Retinal pigment epithelial cell (primary cell): ENCODE measurements at regions not wholly inside any gene's neighbourhood (a gene's known extent, or its start where the extent isn't known, plus 50 kb on each side); places are given as distances from the start of the nearest gene placed in this dataset.

Source experiments
- DNase-seq: peaks from one replicate; pipeline ENCODE4 v3.0.0-alpha.2; 2010; ENCODE audit warnings: low read depth
- H3K4me3 ChIP-seq: 2 replicates; pipeline ENCODE4 v1.5.1; 2011; ENCODE audit warnings: mild to moderate bottlenecking, low read length, control low read depth, moderate library complexity
- TF ChIP-seq, protein P1 (sequence below): conservative IDR thresholded peaks from 2 replicates; pipeline ENCODE4 v1.5.1; 2011; ENCODE audit warnings: low read depth, low read length, control low read depth, inconsistent platforms

- H3K4me3 ChIP-seq = no peak overlapping the region
- peak; percentile 72 for DNase-seq
- TF ChIP-seq, protein P1, sequence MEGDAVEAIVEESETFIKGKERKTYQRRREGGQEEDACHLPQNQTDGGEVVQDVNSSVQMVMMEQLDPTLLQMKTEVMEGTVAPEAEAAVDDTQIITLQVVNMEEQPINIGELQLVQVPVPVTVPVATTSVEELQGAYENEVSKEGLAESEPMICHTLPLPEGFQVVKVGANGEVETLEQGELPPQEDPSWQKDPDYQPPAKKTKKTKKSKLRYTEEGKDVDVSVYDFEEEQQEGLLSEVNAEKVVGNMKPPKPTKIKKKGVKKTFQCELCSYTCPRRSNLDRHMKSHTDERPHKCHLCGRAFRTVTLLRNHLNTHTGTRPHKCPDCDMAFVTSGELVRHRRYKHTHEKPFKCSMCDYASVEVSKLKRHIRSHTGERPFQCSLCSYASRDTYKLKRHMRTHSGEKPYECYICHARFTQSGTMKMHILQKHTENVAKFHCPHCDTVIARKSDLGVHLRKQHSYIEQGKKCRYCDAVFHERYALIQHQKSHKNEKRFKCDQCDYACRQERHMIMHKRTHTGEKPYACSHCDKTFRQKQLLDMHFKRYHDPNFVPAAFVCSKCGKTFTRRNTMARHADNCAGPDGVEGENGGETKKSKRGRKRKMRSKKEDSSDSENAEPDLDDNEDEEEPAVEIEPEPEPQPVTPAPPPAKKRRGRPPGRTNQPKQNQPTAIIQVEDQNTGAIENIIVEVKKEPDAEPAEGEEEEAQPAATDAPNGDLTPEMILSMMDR = no peak
Measured at GRCh38 chr10:111836571-111836970, 347.0 kb downstream of the GPAM start.

GRCh38 chr10:111837086-111837485 is 346.5 kb downstream of the GPAM start:
- TF ChIP-seq, protein P1 = no peak
- no peak overlapping the region for H3K4me3 ChIP-seq
- no peak for DNase-seq

DNA sequence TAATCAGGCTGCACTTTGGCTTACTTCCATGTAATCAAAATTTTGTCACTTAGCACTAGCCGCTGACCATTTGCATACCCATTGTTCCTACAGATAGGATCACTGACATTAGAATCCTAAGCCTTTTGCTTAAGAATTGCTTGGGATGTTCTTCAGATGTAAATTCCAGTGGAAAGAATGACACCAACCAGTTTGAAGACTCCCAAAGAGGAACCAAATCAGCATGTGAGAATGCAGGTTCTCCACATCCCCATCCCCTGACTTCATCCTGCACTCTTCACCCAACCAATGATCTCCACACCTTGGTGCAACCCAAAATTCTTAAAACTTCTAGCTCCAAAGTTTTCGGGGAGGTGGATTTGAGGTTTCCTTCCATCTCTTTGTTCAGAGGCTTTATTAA is 345.6 kb downstream of the GPAM start:
- DNase-seq = no peak
- TF ChIP-seq, protein P1 = no peak
- no peak overlapping the region for H3K4me3 ChIP-seq

DNA sequence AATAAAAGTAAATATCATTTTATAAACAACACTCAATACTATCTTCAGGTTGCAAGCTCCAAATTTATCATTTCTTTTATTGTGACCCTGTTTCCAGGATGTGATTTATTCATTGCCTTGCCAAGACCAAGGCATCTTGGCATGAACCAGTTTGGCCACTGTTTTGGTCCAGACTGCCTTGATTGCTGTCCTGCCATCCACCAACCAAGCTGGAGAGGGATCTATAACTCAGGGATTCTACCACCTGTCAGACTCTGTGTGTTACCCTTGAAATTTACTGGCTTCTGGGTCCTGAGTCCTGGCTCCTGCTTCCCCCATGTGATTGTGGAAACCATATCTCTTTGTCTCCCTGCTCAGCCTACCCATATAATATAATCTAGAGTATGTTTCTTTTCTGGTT is 343.0 kb downstream of the GPAM start:
- no peak overlapping the region for H3K4me3 ChIP-seq
- no peak for DNase-seq
- TF ChIP-seq, protein P1 = no peak

- DNase-seq = no peak
- no peak overlapping the region for H3K4me3 ChIP-seq
- TF ChIP-seq, protein P1 = no peak
Measured at GRCh38 chr10:111852801-111853200, 330.8 kb downstream of the GPAM start.

DNA sequence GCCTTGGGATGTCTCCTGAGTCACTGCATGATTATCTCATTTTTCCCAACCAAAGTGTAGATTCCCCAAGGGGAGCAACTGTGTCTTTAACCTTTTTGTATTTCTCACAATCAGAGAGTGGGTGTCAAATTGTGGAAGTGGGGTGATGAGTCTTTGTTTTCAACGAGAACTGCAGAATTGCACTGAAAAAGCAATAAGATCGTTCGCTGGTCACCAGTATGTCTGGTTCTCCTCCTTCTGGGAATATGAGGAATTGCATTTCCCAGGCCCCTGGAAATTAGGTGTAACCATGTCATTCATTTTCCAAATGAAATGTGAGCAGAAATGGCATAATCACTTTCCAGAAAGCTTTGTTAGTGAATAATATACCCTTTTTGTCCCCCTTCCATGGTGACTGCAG is 326.9 kb downstream of the GPAM start:
- no peak for DNase-seq
- TF ChIP-seq, protein P1 = peak; percentile 63
- H3K4me3 ChIP-seq = no peak overlapping the region

DNA sequence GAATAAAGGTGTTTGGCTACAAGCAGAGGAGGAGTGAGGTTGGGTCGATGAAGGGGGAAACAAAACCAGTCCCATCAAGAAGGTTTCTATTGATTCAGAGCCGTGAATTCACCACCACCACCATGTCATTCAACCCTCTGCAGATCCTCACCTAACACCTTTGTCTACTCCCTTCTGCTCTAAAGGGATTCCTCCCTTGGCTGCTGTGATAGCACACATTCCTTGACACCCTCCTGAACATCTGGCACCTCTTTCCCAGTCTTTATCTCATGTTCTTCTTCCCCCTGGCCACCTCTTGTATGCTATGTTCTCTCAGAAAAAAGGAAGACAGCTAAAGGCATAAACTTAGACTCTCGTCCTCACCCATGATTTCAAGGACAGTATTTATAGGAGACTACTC is 318.0 kb downstream of the GPAM start:
- H3K4me3 ChIP-seq = no peak overlapping the region
- TF ChIP-seq, protein P1 = no peak

More for the DNA sequence above, 318.0 kb downstream of the GPAM start:
- DNase-seq = no peak
